Mesendoderm (in vitro differentiated cells): ENCODE measurements at regions not wholly inside any gene's neighbourhood (a gene's known extent, or its start where the extent isn't known, plus 50 kb on each side); places are given as distances from the start of the nearest gene placed in this dataset.

Experiments used
- DNase-seq: peaks from one replicate; pipeline ENCODE4 v3.0.0; 2013
- H2AK5ac ChIP-seq: 2 replicates; pipeline ENCODE4 v1.6.1; 2013; ENCODE audit warnings: low read length, inconsistent platforms
- H2BK120ac ChIP-seq: 2 replicates; pipeline ENCODE4 v1.6.1; 2013; ENCODE audit warnings: low read depth, mild to moderate bottlenecking, low read length, moderate library complexity, mixed read lengths
- H2BK15ac ChIP-seq: replicated peaks from 2 replicates; pipeline ENCODE4 v1.6.1; 2013; ENCODE audit warnings: low read depth, mild to moderate bottlenecking, moderate library complexity
- H2BK5ac ChIP-seq: 2 replicates; pipeline ENCODE4 v1.6.1; 2013; ENCODE audit warnings: low read length, inconsistent platforms
- H3K18ac ChIP-seq: 2 replicates; pipeline ENCODE4 v1.6.1; 2013; ENCODE audit warnings: mild to moderate bottlenecking, low read length, mixed read lengths
- H3K23ac ChIP-seq: one replicate; pipeline ENCODE4 v1.6.1; 2013; ENCODE audit warnings: low read length
- H3K27ac ChIP-seq: 2 replicates; pipeline ENCODE4 v1.5.1; 2013; ENCODE audit warnings: low read depth, mild to moderate bottlenecking, inconsistent platforms, low read length, moderate library complexity
- H3K27me3 ChIP-seq: 2 replicates; pipeline ENCODE4 v1.6.1; 2013; ENCODE audit warnings: low read length, control low read depth, mild to moderate bottlenecking, inconsistent platforms; ENCODE audit not compliant: insufficient read depth, poor library complexity
- H3K36me3 ChIP-seq: 2 replicates; pipeline ENCODE4 v1.6.1; 2013; ENCODE audit warnings: low read length, inconsistent platforms; ENCODE audit not compliant: control insufficient read depth, insufficient read depth
- H3K4ac ChIP-seq: one replicate; pipeline ENCODE4 v1.6.1; 2013; ENCODE audit warnings: low read depth, mild to moderate bottlenecking, low read length, moderate library complexity
- H3K4me1 ChIP-seq: 2 replicates; pipeline ENCODE4 v1.6.1; 2013; ENCODE audit warnings: low read depth, low read length, inconsistent platforms; ENCODE audit not compliant: control insufficient read depth
- H3K4me2 ChIP-seq: 2 replicates; pipeline ENCODE4 v1.6.1; 2013; ENCODE audit warnings: low read length
- H3K4me3 ChIP-seq: 2 replicates; pipeline ENCODE4 v1.5.1; 2013; ENCODE audit warnings: mild to moderate bottlenecking, low read length
- H3K56ac ChIP-seq: one replicate; pipeline ENCODE4 v1.6.1; 2013; ENCODE audit warnings: low read length
- H3K79me1 ChIP-seq: 2 replicates; pipeline ENCODE4 v1.6.1; 2013; ENCODE audit warnings: low read length, inconsistent platforms
- H3K79me2 ChIP-seq: 2 replicates; pipeline ENCODE4 v1.6.1; 2013; ENCODE audit warnings: mild to moderate bottlenecking, low read length; ENCODE audit not compliant: control insufficient read depth, insufficient read depth
- H3K9ac ChIP-seq: 2 replicates; pipeline ENCODE4 v1.6.1; 2013; ENCODE audit warnings: low read length, inconsistent platforms
- H4K5ac ChIP-seq: one replicate; pipeline ENCODE4 v1.6.1; 2013; ENCODE audit warnings: low read length
- H4K8ac ChIP-seq: one replicate; pipeline ENCODE4 v1.6.1; 2013; ENCODE audit warnings: low read depth, mild to moderate bottlenecking, control low read depth, low read length, moderate library complexity
- WGBS: extraction: QIAGEN DNeasy Blood & Tissue Kit; methylation state at CpG from one replicate; pipeline ENCODE4 v1.1.7; 2013; ENCODE audit warnings: low lambda C conversion rate, missing lambda C conversion rate; ENCODE audit not compliant: insufficient coverage; ENCODE audit errors: extremely low coverage; 5-methylcytosine and 5-hydroxymethylcytosine counted together

GRCh38 chr16:72664509-72665408, 383.2 kb downstream of the ZFHX3 start:
- Histone ChIP-seq H2AK5ac (no peak overlapping the region), H2BK5ac (no peak overlapping the region), H3K27me3 (no peaks in the 10 kb centered on the region), H3K79me1 (peaks cover 6% of the 10 kb centered on the region), H3K27ac (peak overlapping the region; percentile 35), H3K9ac (peak overlapping the region; percentile 93), H4K5ac (no peak overlapping the region), H4K8ac (no peak overlapping the region), H3K36me3 (no peaks in the 10 kb centered on the region), H3K4me3 (peak overlapping the region; percentile 95), H3K4ac (no peak overlapping the region), H3K18ac (peak overlapping the region; percentile 75), H3K4me2 (peak overlapping the region; percentile 90), H2BK120ac (no peak overlapping the region), H3K56ac (peak overlapping the region; percentile 95), H3K23ac (no peak overlapping the region), H3K79me2 (peaks cover 2% of the 10 kb centered on the region), H2BK15ac (no peak overlapping the region), H3K4me1 (no peaks in the 10 kb centered on the region)
- WGBS, result no CpG with 5 or more reads among the region's 60 CpGs
- DNase-seq, result peak; percentile 99

DNA sequence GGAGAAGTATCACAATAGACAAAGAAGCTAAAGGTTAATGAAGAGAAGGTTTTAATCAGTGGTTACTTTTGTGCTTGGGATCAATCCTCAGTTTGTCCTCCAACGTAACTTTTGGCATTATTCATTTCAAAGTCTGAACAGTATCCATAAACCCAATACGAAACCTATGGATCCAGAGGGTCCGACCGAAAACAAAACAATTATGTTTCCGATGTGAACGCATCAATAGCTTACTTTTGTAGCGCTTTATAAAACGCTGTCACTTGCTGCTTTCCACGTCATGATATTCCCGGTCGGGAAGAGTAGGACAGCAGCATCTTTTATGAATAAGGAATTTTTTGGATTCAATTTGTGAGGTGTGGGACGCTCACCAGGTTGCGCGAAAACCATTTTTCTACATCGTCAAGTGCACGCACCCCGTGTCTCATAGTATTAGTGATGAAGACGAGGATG, 383.8 kb downstream of the ZFHX3 start:
- no peak overlapping the region for H3K18ac ChIP-seq
- H3K23ac ChIP-seq, result no peak overlapping the region
- H3K4me2 ChIP-seq, result peak overlapping the region; percentile 90
- H2BK5ac ChIP-seq, result no peak overlapping the region
- no CpG with 5 or more reads among the region's 18 CpGs for WGBS
- no peak overlapping the region for H4K8ac ChIP-seq
- H2AK5ac ChIP-seq, result no peak overlapping the region
- H3K27ac ChIP-seq, result no peak overlapping the region
- peak overlapping the region; percentile 95 for H3K4me3 ChIP-seq
- H4K5ac ChIP-seq, result no peak overlapping the region
- no peak for DNase-seq
- H3K9ac ChIP-seq, result peak overlapping the region; percentile 93
- H3K4me1 ChIP-seq, result no peaks in the 10 kb centered on the region
- peak overlapping the region; percentile 93 for H3K56ac ChIP-seq
- H3K79me1 ChIP-seq, result peaks cover 6% of the 10 kb centered on the region
- peaks cover 2% of the 10 kb centered on the region for H3K79me2 ChIP-seq
- H2BK120ac ChIP-seq, result no peak overlapping the region
- H3K27me3 ChIP-seq, result no peaks in the 10 kb centered on the region
- H2BK15ac ChIP-seq, result no peak overlapping the region
- no peak overlapping the region for H3K4ac ChIP-seq
- H3K36me3 ChIP-seq, result no peaks in the 10 kb centered on the region

DNA sequence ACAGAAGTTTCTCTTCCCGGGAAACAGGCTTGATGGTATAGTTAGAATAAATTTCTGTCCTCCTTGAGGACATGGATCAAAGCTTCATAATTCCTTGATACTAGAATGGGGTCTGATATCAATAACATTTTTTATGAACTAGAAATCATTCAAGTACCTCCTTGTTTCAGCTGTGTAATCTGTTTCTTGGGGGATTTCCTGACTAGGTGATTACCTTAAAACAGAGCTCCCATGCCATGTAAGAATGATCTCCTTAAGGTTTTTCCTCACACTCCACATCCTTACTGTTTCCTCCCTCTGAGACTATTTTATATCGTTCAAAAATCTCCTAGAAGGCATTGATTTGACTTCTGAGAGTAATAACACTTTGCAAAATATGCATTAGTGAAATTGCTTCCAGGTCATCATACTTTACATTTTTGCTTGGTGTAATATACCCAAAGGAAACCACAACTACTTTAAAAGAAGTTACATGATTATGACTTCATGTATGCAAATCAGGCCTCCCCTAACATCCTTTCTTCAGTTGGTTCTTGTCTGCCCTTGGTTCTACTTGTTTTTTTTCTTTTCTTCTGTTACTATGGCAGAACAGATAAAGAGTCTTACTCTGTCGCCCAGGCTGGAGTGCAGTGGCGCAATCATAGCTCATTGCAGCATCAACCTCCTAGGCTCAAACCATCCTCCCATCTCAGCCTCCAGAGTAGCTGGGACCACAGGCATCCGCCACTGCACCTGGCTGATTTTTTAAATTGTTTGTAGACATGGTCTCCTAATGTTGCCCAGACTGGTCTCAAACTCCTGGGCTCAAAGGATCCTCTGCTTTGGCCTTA, 388.8 kb downstream of the ZFHX3 start:
- Histone ChIP-seq H3K4me2 (no peak overlapping the region), H3K4me1 (no peaks in the 10 kb centered on the region), H2AK5ac (no peak overlapping the region), H3K79me1 (peaks cover 4% of the 10 kb centered on the region), H3K36me3 (no peaks in the 10 kb centered on the region), H3K9ac (no peak overlapping the region), H3K27ac (no peak overlapping the region), H2BK120ac (no peak overlapping the region), H3K79me2 (peaks cover 2% of the 10 kb centered on the region), H4K5ac (no peak overlapping the region), H3K18ac (no peak overlapping the region), H3K27me3 (no peaks in the 10 kb centered on the region), H2BK15ac (no peak overlapping the region), H3K56ac (no peak overlapping the region), H3K23ac (no peak overlapping the region), H3K4me3 (no peak overlapping the region), H4K8ac (no peak overlapping the region), H2BK5ac (no peak overlapping the region), H3K4ac (no peak overlapping the region)
- no peak for DNase-seq
- no CpG with 5 or more reads among the region's 5 CpGs for WGBS

- H3K18ac ChIP-seq, result no peak overlapping the region
- no peak for DNase-seq
- no peak overlapping the region for H2AK5ac ChIP-seq
- no peak overlapping the region for H4K5ac ChIP-seq
- no peak overlapping the region for H3K4ac ChIP-seq
- H3K79me1 ChIP-seq, result peaks cover 2% of the 10 kb centered on the region
- H3K4me2 ChIP-seq, result no peak overlapping the region
- peaks cover 2% of the 10 kb centered on the region for H3K79me2 ChIP-seq
- H3K4me1 ChIP-seq, result no peaks in the 10 kb centered on the region
- no peak overlapping the region for H3K9ac ChIP-seq
- no peak overlapping the region for H3K4me3 ChIP-seq
- H2BK120ac ChIP-seq, result no peak overlapping the region
- H4K8ac ChIP-seq, result no peak overlapping the region
- no peak overlapping the region for H3K56ac ChIP-seq
- no peak overlapping the region for H2BK5ac ChIP-seq
- H3K23ac ChIP-seq, result no peak overlapping the region
- no peak overlapping the region for H2BK15ac ChIP-seq
- no peak overlapping the region for H3K27ac ChIP-seq
- H3K27me3 ChIP-seq, result no peaks in the 10 kb centered on the region
- no peaks in the 10 kb centered on the region for H3K36me3 ChIP-seq
Observed at GRCh38 chr16:72657791-72658190, 390.1 kb downstream of the ZFHX3 start.

- H3K23ac ChIP-seq, result no peak overlapping the region
- no peaks in the 10 kb centered on the region for H3K27me3 ChIP-seq
- H2BK120ac ChIP-seq, result no peak overlapping the region
- WGBS, result no CpG with 5 or more reads among the region's 1 CpG
- DNase-seq, result no peak
- no peak overlapping the region for H4K8ac ChIP-seq
- peaks cover 2% of the 10 kb centered on the region for H3K79me1 ChIP-seq
- no peaks in the 10 kb centered on the region for H3K4me1 ChIP-seq
- H3K4me2 ChIP-seq, result no peak overlapping the region
- no peak overlapping the region for H3K4me3 ChIP-seq
- H3K9ac ChIP-seq, result no peak overlapping the region
- H2BK5ac ChIP-seq, result no peak overlapping the region
- H3K18ac ChIP-seq, result no peak overlapping the region
- H2BK15ac ChIP-seq, result no peak overlapping the region
- no peak overlapping the region for H3K4ac ChIP-seq
- H4K5ac ChIP-seq, result no peak overlapping the region
- no peak overlapping the region for H3K56ac ChIP-seq
- peaks cover 2% of the 10 kb centered on the region for H3K79me2 ChIP-seq
- H3K36me3 ChIP-seq, result no peaks in the 10 kb centered on the region
- H2AK5ac ChIP-seq, result no peak overlapping the region
- H3K27ac ChIP-seq, result no peak overlapping the region
Observed at GRCh38 chr16:72657164-72657563, 390.8 kb downstream of the ZFHX3 start.
